Left forelimb (tissue), 1 donor: ENCODE measurements at regions not wholly inside any gene's neighbourhood (a gene's known extent, or its start where the extent isn't known, plus 50 kb on each side); places are given as distances from the start of the nearest gene placed in this dataset.
"Not testable (repeated sequence)": the region's sequence is repeated elsewhere in the genome, so short reads cannot be mapped to it uniquely, and the experiment has no call there.

Experiments
- DNase-seq: peaks from one replicate; pipeline ENCODE4 v3.0.0-alpha.2; 2018; ENCODE audit warnings: low spot score

DNA sequence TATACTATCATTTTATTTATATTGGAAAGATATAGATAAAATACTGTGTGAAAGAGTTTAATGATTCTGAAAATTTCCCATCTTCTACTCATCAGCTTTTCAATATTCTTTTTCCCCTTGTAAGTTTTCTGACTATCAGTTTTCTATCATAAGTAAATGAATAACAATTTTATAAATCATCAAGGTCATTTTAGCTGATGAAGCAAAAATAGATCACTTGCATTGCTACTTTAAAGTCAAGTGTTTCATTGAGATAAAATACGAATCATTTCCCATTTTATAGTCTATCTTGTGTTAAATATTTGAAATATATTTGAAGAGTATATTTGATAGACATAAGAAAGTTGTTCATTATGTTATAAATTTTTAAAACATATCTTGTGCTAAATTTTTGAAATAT is 811.0 kb upstream of the GALNTL6 start:
- DNase-seq = no peak

- DNase-seq = no peak
These were observed 822.1 kb upstream of the GALNTL6 start for GRCh38 chr4:170990989-170991589.

DNA sequence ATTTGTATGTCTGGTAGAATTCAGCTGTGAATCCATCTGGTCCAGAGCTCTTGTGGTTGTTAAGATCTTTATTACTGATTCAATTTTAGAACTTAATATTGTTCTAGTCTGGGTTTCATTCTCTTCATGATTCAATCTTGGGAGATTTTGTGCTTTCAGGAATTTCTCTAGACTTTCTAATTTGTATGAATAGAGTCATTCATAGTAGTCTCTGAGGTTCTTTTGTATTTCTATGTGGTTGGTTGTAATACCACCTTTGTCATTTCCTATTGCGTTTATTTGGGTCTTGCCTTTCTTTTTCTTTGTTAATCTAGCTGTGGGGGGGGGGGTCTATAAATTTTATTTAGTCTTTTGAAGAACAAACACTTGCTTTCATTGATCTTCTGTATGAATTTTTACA is 824.8 kb upstream of the GALNTL6 start:
- DNase-seq = no peak

- DNase-seq = no peak
These were observed 833.5 kb upstream of the GALNTL6 start for GRCh38 chr4:170979736-170980135.

- no peak for DNase-seq
These were observed 834.2 kb upstream of the GALNTL6 start for GRCh38 chr4:170978990-170979389.

GRCh38 chr4:170949084-170949483 is 859.3 kb upstream of the AADAT start:
- DNase-seq = no peak

DNA sequence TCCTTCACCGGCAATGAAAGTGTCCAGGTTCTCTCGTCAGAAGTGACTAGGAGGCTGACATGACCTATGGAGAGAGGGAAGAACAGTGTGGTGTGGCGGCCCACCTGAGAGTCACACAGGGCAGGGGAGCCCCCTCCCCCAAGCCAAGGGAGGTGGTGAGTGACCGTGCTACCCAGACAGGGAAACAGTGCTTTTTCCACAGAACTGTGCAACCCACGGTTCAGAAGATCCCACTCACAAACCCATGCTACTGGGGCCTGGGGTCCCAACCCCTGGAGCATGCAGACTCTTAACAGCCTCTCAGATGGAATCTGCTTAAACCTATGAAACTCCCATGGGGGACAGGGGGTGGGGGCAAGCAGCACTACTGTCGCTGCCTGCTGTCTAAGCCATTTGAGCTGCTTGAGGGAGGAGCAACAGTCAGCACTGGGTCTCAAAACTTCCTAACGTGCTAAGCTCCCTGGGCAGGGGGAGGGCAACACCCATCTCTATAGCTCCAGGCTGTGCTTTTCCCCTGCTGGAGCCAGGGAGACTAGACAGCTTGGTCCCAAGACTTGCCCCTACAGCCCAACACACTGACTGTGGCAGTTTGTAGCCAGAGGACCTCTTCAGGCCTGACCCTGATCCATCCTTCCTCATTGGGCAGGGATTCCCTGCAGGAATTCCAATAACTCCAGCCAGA is 850.4 kb upstream of the AADAT start:
- DNase-seq = no peak

- DNase-seq = no peak
These were observed 848.8 kb upstream of the AADAT start for GRCh38 chr4:170938588-170938987.

GRCh38 chr4:170931321-170931720 is 841.6 kb upstream of the AADAT start:
- no peak for DNase-seq

DNA sequence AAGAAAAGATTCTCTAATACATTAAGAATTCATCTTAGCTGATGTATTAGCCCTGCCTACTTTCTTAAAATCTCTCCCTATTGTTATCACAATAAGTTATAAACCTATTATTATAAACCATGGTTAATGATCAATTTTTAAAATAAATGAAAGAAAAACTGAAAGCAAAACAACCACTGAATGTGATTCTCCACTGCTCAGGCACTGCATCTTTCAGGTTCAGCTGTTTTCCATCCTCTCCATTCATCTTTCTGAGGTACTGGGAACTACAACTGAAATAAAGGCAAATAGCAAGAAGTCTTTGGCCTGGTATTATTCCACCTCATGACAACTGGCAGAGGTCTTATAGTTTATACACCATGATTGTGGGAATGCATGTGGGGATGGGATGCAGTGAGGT is 798.9 kb upstream of the AADAT start:
- no peak for DNase-seq

GRCh38 chr4:170887396-170887795 is 797.6 kb upstream of the AADAT start:
- DNase-seq = no peak

GRCh38 chr4:170884969-170885570 is 795.3 kb upstream of the AADAT start:
- DNase-seq = no peak

- DNase-seq = not testable (repeated sequence)
These were observed 791.9 kb upstream of the AADAT start for GRCh38 chr4:170881646-170882045.

DNA sequence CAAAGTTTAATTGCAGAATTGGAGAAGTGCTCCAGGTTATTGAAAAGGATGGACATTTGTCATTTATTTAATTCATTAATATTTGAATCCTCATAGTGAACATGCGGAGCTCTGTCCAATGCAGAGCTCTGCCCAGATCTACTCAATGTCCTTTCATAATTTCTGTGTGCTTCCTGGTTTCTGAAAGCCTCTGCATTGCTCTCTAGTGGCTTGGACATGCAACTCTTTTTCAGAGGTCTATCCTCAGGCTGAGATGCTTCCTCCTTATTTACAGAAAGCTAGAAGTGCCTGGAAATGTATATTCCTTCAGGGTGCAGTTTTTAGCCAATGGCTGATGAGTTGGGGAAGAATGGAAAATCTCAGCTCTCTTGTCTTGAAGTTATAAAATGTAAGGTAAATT is 786.1 kb upstream of the AADAT start:
- no peak for DNase-seq

DNA sequence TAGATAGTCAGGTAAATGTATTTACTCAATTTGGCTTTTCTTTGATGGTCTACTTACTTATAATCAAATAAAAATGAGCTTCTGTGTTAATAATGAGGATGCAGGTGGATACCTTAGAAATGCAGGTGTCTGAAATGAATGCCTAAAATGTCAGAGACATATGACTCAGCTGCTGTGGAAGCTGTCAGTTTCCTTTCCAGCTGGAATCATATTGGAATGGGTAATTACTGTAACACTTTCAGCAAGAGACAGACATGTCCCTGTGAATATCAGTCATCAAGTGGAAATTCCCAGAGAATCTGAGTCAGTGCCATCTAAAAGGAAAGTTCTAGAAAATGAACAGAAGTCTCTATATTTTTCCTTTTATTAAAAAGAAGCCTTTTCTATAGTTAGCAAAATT is 783.0 kb upstream of the AADAT start:
- DNase-seq = no peak

DNA sequence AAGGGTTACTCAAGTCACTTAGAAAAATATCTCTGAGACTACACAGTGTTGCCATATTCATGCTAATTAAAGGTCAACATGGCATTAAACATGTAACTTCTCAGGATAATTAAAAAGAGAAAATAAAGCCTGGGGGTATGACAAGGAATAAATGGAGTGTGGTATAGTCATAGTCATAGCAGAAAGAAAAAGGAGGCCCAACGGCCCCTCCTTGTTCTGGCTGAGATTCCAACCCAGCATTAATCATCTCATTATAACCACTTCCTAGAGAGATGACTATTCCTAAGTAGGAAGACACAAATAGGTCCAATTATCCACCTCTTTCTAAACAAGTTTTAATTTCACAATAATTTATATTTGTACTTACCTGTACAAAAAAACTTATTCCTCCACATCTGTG is 778.4 kb upstream of the AADAT start:
- no peak for DNase-seq

DNA sequence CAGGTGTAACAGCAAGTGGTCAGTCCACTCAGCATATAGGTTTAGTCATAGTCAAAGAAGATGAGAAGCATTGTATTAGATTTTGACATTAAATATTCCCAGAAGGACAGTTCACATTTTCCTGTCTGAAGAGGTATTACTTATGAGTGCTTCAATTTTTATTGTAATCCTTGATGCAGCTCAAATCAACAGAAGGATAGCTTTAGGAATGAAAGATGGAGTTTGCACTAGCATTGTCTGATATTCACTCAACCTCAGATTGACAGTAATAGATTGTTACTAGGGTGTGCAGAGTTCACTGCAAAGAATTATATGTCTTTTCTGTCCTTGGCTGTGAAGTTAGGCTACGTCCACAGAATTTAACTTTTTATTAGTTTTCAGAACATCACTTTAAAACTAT is 764.3 kb upstream of the AADAT start:
- no peak for DNase-seq

GRCh38 chr4:170853422-170854021 is 763.8 kb upstream of the AADAT start:
- no peak for DNase-seq

DNA sequence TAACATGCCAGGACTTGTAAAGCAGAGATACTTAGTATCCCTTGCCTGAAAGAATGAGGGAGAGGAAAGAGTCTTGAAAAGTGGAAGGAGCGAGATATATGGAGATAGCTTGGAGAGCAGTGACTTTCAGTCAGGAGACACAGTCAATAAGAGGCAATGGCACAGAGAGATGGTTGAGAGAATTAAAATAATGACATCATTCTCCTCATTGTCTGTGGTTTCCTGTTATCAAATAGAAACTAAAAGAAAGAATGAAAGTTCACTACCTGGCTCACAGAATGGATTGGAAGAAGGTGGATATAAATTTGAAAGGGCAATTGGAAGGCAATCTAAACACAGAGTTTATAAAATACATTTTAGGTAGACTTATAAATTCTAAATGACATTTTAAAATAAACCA is 760.2 kb upstream of the AADAT start:
- no peak for DNase-seq

GRCh38 chr4:170827562-170828274 is 738.0 kb upstream of the AADAT start:
- DNase-seq = no peak

DNA sequence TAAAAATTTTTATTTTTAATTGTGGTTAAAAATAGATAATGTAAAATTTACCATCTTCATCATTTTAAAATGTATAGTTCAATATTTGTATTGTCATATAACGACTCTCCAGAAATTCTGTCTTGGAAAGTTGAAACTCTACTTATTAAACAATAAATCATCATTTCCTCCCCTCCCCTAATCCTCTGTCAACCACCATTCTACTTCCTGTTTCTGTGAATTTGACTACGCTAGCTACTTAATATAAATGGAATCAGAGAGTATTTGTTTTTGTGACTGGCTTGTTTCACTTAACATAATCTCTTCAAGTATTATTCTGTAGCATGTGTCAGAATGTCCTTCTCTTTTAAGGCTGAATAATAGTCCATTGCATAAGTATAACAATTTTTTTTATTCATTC is 729.0 kb upstream of the AADAT start:
- no peak for DNase-seq

GRCh38 chr4:170805352-170805751 is 715.6 kb upstream of the AADAT start:
- no peak for DNase-seq

DNA sequence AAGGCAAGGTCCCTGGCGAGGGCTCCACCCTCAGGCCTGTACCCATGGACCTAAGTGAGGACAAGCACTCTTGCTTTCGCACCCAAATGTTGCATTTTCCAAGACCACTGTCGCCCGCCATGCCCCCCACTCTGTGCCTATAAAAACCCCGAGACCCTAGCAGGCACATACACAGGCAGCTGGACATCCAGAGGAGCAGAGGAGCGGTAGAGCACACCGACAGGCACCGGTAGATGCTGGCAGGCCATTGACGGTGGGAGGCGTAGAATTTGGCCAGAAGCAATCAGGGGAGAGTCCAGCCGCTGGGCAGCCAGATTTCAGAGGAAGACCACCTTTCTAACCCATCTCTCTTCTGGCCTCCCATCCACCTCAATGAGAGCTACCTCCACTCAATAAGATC is 715.2 kb upstream of the AADAT start:
- no peak for DNase-seq
